WERI-Rb-1 (cell line): ENCODE measurements at regions not wholly inside any gene's neighbourhood (a gene's known extent, or its start where the extent isn't known, plus 50 kb on each side); places are given as distances from the start of the nearest gene placed in this dataset.

ENCODE experiments used
- DNase-seq: peaks from one replicate; pipeline ENCODE4 v3.0.0-alpha.2; 2020
- H3K27ac ChIP-seq: fragments of 250-450 bp; sonication (Bioruptor Pico); 2 replicates; pipeline ENCODE4 v1.5.1; 2020; ENCODE audit warnings: mild to moderate bottlenecking, moderate library complexity
- H3K27me3 ChIP-seq: fragments of 250-450 bp; sonication (Bioruptor Pico); 2 replicates; pipeline ENCODE4 v1.5.1; 2021; ENCODE audit warnings: mild to moderate bottlenecking, low read depth, moderate library complexity; ENCODE audit not compliant: insufficient read depth, severe bottlenecking
- H3K36me3 ChIP-seq: fragments of 250-450 bp; sonication (Bioruptor Pico); 2 replicates; pipeline ENCODE4 v1.5.1; 2020; ENCODE audit warnings: mild to moderate bottlenecking, moderate library complexity
- H3K4me3 ChIP-seq: 2 replicates; pipeline ENCODE4 v1.5.1; 2011; ENCODE audit warnings: low read depth, mild to moderate bottlenecking, control low read depth, low read length
- H3K9me3 ChIP-seq: fragments of 250-450 bp; sonication (Bioruptor Pico); 2 replicates; pipeline ENCODE4 v1.5.1; 2021; ENCODE audit warnings: mild to moderate bottlenecking, moderate library complexity; ENCODE audit not compliant: severe bottlenecking
- CTCF ChIP-seq: IDR thresholded peaks from 2 replicates; pipeline ENCODE4 v1.5.1; 2011; ENCODE audit warnings: low read depth, mild to moderate bottlenecking, control low read depth, inconsistent platforms, low read length

DNA sequence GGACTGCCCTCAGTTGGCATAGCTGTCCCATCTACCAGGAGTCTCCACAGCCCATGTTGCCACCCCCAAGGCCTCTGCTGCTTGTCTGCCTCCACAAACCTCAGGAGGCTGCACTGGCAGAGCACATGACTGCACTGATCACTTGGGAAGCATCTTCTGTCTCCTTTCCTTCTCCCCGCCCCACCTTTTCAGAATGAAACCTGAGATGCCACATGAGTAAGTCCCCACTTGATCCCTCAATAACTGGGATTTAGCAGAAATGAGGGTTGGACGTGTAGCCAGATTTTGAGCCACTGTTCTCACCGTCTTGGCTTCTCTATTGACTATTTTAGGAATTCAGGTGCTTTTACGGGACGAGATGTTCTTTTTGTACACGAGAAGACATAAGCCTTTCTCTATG is 328.4 kb downstream of the CDC5L start:
- no peaks in the 10 kb centered on the region for H3K27me3 ChIP-seq
- no peak for TF ChIP-seq CTCF
- H3K27ac ChIP-seq: peak overlapping the region; percentile 86; the same call in 1 of the 2 replicates
- no peak overlapping the region for H3K4me3 ChIP-seq
- H3K9me3 ChIP-seq: no peaks in the 10 kb centered on the region
- no peaks in the 10 kb centered on the region for H3K36me3 ChIP-seq
- DNase-seq: peak; percentile 74

DNA sequence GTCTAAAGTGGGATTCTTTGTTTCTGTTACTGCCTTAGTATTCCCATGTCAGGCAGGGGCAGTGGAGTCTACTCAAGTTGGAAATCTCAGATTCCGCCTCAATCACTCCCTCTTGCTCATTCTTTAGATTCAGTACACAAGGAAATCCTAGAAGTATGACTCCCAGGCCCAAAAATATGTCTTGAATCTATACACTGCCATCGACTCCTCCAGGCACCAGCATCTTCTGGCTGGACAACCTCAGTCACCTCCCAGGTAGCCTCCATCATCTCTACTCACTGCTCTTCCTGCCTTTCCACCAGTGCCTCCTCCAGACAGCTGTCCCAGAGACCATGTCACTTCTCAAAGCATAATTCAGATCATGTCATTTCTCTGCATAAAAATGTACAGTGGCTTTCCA is 329.9 kb downstream of the CDC5L start:
- DNase-seq: no peak

DNA sequence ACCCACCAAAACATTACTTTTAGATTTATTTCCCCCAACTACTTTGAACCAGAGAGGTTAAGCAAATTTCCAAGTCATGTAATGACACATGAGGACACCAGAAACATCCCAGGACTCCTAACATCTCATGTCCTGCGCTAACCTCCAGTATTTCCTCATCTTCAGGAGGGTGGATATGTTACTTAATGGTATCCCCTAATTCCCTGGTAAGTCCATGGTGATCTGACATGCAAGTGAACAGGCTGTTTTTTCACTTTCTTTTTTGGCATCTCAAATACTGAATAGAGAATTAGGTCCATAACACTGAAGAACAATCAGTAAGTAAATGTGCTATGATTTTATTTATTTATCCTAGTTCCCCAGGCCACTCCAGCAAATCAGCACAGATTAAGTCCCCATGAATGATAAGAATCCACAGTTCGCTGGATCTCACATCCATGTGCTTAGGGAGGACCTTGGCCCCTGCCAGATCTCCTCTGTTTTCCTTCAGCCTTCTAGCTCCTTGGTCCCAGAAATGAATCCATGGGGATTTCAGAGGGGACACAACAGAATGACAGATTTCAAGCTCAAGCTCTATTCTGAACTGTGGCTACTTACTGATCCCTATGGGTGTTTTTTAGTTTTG is 334.6 kb downstream of the CDC5L start:
- Histone ChIP-seq H3K36me3 (no peaks in the 10 kb centered on the region), H3K27ac (no peak overlapping the region), H3K27me3 (no peaks in the 10 kb centered on the region), H3K9me3 (no peaks in the 10 kb centered on the region), H3K4me3 (no peak overlapping the region)
- DNase-seq: no peak
- TF ChIP-seq CTCF: no peak

More for the DNA sequence above, 329.9 kb downstream of the CDC5L start:
- Histone ChIP-seq H3K27me3 (no peaks in the 10 kb centered on the region), H3K36me3 (no peaks in the 10 kb centered on the region), H3K4me3 (no peak overlapping the region), H3K27ac (no peak overlapping the region), H3K9me3 (no peaks in the 10 kb centered on the region)
- TF ChIP-seq CTCF: no peak

GRCh38 chr6:44722736-44723135 is 335.2 kb downstream of the CDC5L start:
- Histone ChIP-seq H3K27me3 (no peaks in the 10 kb centered on the region), H3K4me3 (no peak overlapping the region), H3K36me3 (no peaks in the 10 kb centered on the region), H3K27ac (no peak overlapping the region), H3K9me3 (no peaks in the 10 kb centered on the region)
- DNase-seq: no peak
- no peak for TF ChIP-seq CTCF

DNA sequence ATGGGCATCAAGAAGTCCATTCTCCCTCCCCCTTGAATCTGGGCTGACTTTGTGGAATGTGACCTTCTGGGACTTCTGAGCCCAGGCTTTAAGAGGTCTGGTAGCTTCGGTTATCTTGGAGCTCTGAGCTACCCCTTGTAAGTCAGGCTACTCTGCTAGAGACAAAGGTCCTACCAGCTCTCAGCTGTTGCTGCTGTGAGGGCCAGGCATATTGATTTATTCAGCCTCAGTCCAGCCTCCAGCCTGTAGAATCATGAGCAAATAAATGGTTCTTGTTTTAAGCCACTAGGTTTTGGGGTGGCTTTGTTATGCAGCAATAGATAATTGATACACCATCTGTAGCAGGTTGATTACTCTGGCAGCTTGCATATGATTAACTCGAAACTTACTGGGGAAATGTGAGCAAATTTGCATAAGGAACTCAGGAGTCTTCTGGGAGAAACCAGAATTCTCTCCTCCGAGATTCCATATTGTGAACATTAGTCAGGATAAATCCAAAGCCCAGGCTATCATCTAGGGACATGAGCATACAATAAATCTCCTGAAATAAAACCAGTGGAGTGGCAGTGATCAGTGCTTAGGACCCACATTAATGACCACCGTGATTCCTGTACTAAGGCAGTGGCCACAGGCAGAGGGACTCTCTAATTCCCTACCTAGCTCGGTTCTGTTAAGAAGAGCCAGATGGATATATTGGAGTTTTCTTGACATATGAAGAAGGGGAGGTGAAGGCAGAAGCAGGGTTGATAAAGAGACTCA is 336.1 kb downstream of the CDC5L start:
- Histone ChIP-seq H3K4me3 (no peak overlapping the region), H3K27ac (peak overlapping the region; percentile 45), H3K36me3 (no peaks in the 10 kb centered on the region), H3K9me3 (no peaks in the 10 kb centered on the region), H3K27me3 (no peaks in the 10 kb centered on the region)
- no peak for TF ChIP-seq CTCF
- peak; percentile 44 for DNase-seq
